NB4 (cell line): ENCODE measurements at regions not wholly inside any gene's neighbourhood (a gene's known extent, or its start where the extent isn't known, plus 50 kb on each side); places are given as distances from the start of the nearest gene placed in this dataset.

ENCODE experiments used
- DNase-seq: peaks from one replicate; pipeline ENCODE4 v3.0.0; 2010; ENCODE audit warnings: low read depth
- H3K4me3 ChIP-seq: one replicate; pipeline ENCODE4 v1.5.1; 2011; ENCODE audit warnings: mild to moderate bottlenecking, low read depth, low read length, moderate library complexity
- MYC ChIP-seq: IDR thresholded peaks from 2 replicates; pipeline ENCODE4 v1.6.1; 2011; ENCODE audit warnings: low read depth, low read length
- POLR2A ChIP-seq: IDR thresholded peaks from 2 replicates; pipeline ENCODE4 v1.6.1; 2011; ENCODE audit warnings: mild to moderate bottlenecking; ENCODE audit not compliant: insufficient read length; ENCODE audit errors: extremely low read depth
- TF ChIP-seq, protein P1 (sequence below): IDR thresholded peaks from one replicate; pipeline ENCODE4 v1.5.1; 2012; ENCODE audit warnings: low read depth, low read length
- TF ChIP-seq, protein P2 (sequence below): IDR thresholded peaks from 2 replicates; pipeline ENCODE4 v1.6.1; 2011; ENCODE audit warnings: low read depth, low read length

DNA sequence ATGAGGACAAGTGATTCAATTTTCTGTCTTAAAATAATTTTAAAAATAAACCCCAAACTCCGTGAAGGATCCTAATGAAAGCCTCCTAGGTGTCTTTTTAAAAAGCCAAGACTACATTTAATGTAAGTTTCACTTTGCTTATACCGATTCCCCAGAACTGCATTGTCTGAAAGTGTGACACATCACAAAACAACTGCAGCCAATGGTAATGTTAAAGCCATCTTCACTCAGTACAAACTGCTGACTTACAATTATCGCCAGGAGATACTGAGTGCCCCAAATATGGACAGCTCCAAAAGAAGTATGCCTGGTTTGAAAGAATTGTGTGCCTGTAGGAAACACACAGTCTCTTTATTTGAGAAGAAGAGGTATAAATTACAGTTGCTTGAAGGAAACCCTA, 73.7 kb upstream of the SPANXB1 start:
- H3K4me3 ChIP-seq = no peak overlapping the region
- DNase-seq = no peak
- TF ChIP-seq, protein P1, sequence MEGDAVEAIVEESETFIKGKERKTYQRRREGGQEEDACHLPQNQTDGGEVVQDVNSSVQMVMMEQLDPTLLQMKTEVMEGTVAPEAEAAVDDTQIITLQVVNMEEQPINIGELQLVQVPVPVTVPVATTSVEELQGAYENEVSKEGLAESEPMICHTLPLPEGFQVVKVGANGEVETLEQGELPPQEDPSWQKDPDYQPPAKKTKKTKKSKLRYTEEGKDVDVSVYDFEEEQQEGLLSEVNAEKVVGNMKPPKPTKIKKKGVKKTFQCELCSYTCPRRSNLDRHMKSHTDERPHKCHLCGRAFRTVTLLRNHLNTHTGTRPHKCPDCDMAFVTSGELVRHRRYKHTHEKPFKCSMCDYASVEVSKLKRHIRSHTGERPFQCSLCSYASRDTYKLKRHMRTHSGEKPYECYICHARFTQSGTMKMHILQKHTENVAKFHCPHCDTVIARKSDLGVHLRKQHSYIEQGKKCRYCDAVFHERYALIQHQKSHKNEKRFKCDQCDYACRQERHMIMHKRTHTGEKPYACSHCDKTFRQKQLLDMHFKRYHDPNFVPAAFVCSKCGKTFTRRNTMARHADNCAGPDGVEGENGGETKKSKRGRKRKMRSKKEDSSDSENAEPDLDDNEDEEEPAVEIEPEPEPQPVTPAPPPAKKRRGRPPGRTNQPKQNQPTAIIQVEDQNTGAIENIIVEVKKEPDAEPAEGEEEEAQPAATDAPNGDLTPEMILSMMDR = no peak
- TF ChIP-seq, protein P2, sequence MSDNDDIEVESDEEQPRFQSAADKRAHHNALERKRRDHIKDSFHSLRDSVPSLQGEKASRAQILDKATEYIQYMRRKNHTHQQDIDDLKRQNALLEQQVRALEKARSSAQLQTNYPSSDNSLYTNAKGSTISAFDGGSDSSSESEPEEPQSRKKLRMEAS = no peak
- TF ChIP-seq MYC = no peak
- TF ChIP-seq POLR2A = no peak

DNA sequence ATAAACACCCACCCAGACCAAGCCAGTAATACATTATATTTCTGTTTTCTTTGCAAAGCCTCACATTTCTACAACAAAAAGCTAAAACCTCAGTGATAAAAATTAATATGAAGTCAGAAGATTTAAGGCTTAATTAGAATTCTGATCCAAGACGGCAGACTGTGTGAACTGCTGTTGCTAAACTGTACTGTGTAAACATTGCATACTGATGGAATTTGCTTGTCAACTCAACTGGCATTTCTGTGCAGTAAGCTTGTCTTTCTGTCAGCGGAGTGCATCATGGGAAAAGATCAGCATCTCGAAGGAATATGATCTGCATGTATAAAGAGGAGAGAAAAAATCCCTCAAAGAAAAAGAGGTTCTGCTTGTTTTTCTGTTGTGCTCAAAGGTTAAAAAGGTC, 69.4 kb upstream of the SPANXB1 start:
- no peak for DNase-seq
- no peak overlapping the region for H3K4me3 ChIP-seq
- TF ChIP-seq MYC = no peak
- TF ChIP-seq, protein P2 = no peak

DNA sequence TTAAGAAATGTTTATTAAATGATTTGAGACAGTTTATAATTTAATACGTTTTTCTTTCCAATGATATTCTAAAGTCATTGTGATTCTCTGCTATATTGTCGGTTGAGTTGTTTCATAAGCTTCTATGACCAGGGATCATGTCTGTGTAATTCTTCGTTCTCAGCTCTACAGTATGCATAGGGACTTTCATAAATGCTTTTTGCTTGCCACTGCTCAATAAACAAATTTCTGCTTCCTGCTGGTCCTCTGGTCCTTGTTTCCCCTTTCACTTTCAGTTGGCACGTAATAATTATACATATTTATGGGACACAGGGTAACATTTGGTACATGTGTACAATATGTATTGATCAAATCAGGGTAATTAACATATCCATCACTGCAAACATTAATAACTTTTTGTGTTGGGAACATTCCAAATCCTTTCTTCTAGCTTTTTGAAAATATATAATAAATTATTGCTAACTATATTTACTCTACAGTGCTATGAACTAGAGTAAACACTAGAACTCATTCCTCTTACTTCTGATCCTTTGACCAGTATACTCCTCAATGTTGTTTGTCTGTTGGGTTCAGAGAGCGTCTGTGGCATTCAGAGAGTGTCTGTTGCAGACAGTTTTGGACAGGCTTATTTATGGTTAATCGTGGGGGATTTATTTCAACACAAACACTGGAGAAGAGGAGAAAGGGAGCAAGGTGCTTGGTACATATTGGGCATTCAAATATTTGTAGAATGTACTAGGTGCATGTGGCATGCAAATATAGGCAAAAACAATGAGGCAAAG, 68.3 kb upstream of the SPANXB1 start:
- no peak overlapping the region for H3K4me3 ChIP-seq
- TF ChIP-seq, protein P1 = no peak
- TF ChIP-seq POLR2A = no peak
- TF ChIP-seq, protein P2 = no peak
- no peak for TF ChIP-seq MYC
- no peak for DNase-seq

DNA sequence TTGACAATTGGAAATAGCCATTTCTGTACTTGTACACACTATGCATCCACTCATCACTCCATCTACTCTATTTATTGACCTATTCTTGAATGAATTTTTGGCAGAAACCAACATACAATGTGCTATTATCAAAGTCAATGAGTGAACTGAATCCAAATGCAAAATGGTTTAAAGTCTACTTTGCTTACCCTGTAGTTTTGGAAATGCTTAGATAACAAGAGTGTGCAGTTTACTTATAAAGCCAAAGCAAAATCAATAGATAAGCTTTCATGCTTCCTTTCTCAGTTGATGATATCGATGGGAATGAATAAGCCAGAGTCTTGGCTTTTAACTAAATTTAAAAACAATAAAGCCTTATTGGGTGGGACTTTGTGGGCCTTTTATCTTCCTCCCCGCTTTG, 58.9 kb upstream of the SPANXB1 start:
- H3K4me3 ChIP-seq = no peak overlapping the region
- no peak for DNase-seq
- TF ChIP-seq MYC (no peak), POLR2A (no peak)
- TF ChIP-seq, protein P1 = no peak
- TF ChIP-seq, protein P2 = no peak

DNA sequence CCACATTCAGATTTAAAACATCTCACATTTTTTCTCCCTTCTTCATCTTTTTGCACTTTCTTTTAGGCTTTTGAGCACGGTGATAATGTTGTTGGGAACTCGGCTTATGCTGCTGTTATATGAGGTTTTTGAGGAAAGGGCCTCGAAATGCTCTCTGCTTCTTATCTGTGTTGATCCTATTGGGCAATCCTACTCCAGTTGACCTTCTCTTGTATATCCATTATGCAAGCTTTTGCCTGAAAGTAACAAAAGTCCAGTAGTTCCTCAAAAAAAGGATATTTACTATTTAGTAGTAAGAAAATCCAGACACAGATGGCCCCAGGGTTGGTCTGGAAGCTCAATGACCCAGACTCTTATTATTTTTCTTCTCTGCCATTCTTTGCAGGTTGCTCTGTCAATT, 57.7 kb upstream of the SPANXB1 start:
- no peak overlapping the region for H3K4me3 ChIP-seq
- no peak for DNase-seq
- TF ChIP-seq POLR2A = no peak
- TF ChIP-seq MYC = no peak
- TF ChIP-seq, protein P2 = no peak
- TF ChIP-seq, protein P1 = no peak

DNA sequence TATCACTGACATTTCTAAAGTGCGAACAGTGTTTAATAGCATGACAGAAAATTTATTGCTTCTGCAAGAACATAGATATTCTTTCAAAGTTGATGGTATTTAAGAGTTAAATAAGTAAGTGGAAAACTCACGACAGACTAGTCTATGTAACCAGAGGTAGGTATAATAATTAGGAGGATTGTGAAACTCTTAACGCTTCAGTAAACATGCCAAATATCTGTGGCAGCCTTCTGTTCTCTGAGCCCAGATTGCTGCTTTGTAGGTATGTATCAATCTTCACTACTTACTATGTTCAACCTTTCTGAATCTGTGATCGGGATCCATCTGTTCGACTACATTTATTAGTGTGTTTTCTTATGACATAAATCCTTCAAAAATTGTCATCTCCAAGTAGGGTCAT, 53.6 kb upstream of the SPANXB1 start:
- no peak overlapping the region for H3K4me3 ChIP-seq
- no peak for DNase-seq
- TF ChIP-seq MYC = no peak
- TF ChIP-seq, protein P1 = no peak
